Body of pancreas (tissue), 4 donors: ENCODE measurements at regions not wholly inside any gene's neighbourhood (a gene's known extent, or its start where the extent isn't known, plus 50 kb on each side); places are given as distances from the start of the nearest gene placed in this dataset.

Experiments
- CTCF ChIP-seq, 7 experiments: fragments of 450-650 bp in 4 of 7; fragments of 200-600 bp in 3 of 7; sonication (generic) in 3 of 7; IDR thresholded peaks; one replicate each; pipeline ENCODE4 v1.5.1; 2016 to 2019; ENCODE audit warnings: antibody characterized with exemption in 7 of 7
- POLR2A ChIP-seq, 3 donors: fragments of 450-650 bp; IDR thresholded peaks; one replicate each; pipeline ENCODE4 v1.6.1; 2016; ENCODE audit warnings: antibody characterized with exemption in 3 of 3, mild to moderate bottlenecking in 2 of 3

- no peak for TF ChIP-seq CTCF (IDR thresholded peaks at IDR 0.05)
- TF ChIP-seq POLR2A (IDR thresholded peaks at IDR 0.05), result no peak
These were observed 400.5 kb downstream of the MATN1 start for GRCh38 chr1:30322859-30323257.
